H7 (cell line): ENCODE measurements at regions not wholly inside any gene's neighbourhood (a gene's known extent, or its start where the extent isn't known, plus 50 kb on each side); places are given as distances from the start of the nearest gene placed in this dataset.

ENCODE experiments used
- DNase-seq: peaks from one replicate; pipeline ENCODE4 v3.0.0; 2012
- H3K27me3 ChIP-seq: 2 replicates; pipeline ENCODE4 v1.6.0; 2011; ENCODE audit warnings: mild to moderate bottlenecking, low read length; ENCODE audit not compliant: control insufficient read depth, insufficient read depth
- H3K36me3 ChIP-seq: replicated peaks from 2 replicates; pipeline ENCODE4 v1.5.1; 2011; ENCODE audit warnings: low read length; ENCODE audit not compliant: control insufficient read depth, insufficient read depth
- H3K4me3 ChIP-seq: 2 replicates; pipeline ENCODE4 v1.5.1; 2011; ENCODE audit warnings: low read depth, mild to moderate bottlenecking, control low read depth, low read length, moderate library complexity; ENCODE audit not compliant: insufficient read depth

DNA sequence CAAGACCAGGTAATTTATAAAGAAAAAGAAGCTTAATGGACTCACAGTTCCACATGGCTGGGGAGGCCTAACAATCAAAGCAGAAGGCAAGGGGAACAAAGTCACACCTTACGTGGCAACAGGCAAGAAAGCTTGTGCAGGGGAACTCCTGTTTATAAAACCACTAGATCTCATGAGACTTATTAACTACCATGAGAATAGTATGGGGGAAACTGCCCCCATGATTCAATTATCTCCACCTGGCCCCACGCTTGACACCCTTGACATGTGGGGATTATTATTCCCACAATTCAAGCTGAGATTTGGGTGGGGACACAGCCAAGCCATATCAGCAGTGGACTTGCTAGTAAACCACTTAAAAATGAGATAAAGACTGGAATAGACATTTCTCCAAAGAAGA is 451.7 kb downstream of the DNAJB9 start:
- H3K4me3 ChIP-seq, result no peak overlapping the region

DNA sequence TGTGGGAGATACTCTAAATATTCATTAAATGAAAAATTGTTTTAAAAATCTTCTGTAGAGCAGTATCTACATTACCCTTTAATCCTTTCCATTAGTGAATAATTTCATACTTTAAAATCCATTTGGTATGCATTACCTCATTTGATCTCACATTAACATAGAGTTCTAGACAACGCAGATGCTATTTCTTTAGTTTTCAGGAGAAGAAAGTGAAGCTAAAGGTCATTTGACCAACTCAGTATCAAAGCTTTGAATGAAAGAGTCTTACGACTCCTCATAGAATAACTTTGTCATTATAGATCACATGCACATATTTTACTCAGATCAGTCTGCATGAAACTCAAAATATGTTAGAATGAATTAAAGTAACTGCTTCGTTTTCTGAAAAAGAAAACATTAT is 460.2 kb downstream of the DNAJB9 start:
- Histone ChIP-seq H3K4me3 (no peak overlapping the region), H3K36me3 (no peaks in the 10 kb centered on the region), H3K27me3 (no peaks in the 10 kb centered on the region)
- no peak for DNase-seq

More for the DNA sequence above, 451.7 kb downstream of the DNAJB9 start:
- DNase-seq, result no peak
- Histone ChIP-seq H3K27me3 (no peaks in the 10 kb centered on the region), H3K36me3 (no peaks in the 10 kb centered on the region)

DNA sequence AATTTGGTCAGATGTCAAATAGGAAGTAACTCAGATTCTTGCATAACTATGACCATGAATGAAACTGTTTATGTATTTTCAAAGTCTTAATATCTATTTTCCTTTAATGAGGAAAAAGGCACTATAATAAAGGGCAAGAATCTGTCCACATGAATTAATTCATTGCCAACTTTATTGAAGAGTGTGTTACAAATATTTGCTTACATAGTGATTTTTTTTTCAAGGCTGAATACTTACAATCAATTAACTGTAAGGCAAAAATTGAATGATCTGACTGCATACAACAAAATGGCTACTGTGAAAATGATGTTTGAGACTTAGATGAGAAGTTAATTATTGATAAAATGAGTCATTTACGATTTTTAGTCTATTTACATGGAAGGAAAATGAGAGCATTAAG is 475.0 kb downstream of the DNAJB9 start:
- no peak for DNase-seq

DNA sequence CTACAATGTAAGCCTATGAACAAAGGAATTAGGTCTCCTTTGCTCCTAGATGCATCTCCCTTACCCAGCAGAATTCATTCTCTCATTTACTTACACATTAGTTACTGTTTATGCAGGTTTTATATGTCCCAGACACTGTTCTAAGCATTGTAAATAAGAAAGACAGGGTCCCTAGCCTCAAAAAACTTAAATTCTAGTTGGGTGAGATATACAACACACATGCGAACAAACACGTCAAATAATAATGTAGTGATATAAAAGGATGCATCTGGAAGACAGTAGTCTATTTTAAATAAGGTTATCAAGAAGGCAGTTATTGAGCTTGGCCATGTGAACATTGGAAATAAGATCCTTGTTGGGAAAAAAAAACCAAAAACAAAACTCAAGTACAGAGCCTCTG is 479.7 kb downstream of the DNAJB9 start:
- H3K27me3 ChIP-seq, result no peaks in the 10 kb centered on the region
- H3K36me3 ChIP-seq, result no peaks in the 10 kb centered on the region
- no peak for DNase-seq
- no peak overlapping the region for H3K4me3 ChIP-seq

More for the DNA sequence above, 475.0 kb downstream of the DNAJB9 start:
- H3K4me3 ChIP-seq, result no peak overlapping the region
- H3K27me3 ChIP-seq, result no peaks in the 10 kb centered on the region
- no peaks in the 10 kb centered on the region for H3K36me3 ChIP-seq

DNA sequence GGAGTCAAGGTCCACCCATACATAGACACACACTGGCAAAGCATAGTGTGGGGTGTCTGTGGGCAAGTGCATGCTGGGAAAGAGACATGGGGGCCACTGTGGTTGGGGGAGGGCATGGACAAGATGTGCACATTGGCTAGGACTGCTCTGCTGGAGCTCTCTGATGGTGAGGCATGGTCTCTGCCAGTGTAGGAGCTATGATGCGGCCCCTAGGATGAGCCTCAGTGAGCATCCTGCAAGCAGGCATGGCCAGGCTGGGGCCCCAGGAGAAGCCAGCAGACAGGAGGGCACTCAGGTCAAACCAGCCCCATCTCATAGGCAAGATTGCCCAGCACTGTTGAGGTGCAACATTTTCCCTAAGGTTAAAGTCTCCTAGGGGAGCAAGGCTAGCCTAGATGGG is 489.4 kb downstream of the DNAJB9 start:
- no peak for DNase-seq
- no peak overlapping the region for H3K4me3 ChIP-seq
- no peaks in the 10 kb centered on the region for H3K36me3 ChIP-seq
- H3K27me3 ChIP-seq, result no peaks in the 10 kb centered on the region

DNA sequence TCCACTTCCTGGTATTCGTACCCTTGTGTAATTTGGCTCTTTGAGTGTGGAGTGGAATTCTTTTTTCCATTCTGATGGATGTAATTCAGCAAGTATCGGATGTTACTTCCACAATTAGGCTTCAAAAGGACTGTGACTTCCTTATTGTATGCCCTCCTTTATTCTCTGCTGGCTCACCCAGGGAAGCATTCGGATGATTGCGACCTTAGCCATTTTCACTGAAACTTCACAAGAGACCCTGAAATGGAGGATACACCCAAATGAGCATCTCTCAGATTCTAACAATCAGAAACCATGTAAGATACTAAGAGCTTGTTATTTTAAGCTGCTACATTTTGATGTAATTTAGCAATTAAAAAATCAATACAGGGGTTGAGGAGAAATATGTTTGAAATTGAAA is 493.1 kb downstream of the DNAJB9 start:
- no peaks in the 10 kb centered on the region for H3K27me3 ChIP-seq
- H3K4me3 ChIP-seq, result no peak overlapping the region
- no peaks in the 10 kb centered on the region for H3K36me3 ChIP-seq
- DNase-seq, result no peak

DNA sequence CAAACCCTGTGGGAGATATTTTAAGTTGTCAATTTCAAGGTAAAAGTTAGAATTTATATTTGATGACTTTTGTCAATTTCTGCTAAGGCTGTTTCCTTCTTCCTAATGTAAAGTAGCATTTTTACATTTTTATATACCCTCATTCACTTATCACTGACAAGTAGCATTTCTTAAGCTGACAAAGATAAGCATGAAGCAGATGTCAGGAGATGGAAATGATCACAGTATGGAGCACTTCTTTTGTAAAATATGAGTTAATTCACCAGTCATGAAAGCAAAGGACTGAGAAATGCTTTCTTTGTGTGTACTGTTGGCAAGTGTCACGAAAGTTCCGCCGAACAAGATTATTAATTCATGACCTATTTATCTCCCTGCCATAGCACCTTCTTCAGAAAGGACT is 503.9 kb downstream of the DNAJB9 start:
- Histone ChIP-seq H3K27me3 (no peaks in the 10 kb centered on the region), H3K4me3 (no peak overlapping the region), H3K36me3 (no peaks in the 10 kb centered on the region)
- DNase-seq, result no peak

DNA sequence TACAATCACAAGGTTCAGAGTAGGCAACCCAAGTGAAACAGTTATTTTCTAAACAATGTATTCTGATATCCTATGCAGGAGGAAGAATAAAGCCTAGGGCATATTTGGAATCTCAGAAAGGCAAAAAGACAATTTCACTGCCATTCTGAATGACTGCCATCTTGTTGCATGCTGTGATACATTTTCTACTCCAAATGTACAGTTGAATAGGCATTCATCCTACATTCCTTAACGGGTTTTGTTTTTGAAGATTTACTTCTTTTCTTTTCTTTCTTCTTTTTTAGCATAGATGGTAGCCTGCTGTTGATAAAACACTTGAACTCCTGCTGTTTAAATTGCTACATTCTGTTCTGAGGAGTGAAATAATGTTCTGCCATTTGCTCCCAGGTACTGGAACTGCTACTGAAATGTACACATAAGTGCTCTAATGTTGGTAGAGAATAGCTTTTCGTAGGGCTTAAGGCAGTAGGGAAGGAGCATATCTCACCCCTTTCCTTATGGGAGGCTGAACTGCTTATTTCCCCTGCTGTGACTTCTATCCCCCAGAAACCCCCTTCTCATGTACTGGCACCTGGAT is 506.8 kb downstream of the DNAJB9 start:
- H3K27me3 ChIP-seq, result no peaks in the 10 kb centered on the region
- H3K4me3 ChIP-seq, result no peak overlapping the region
- DNase-seq, result no peak
- H3K36me3 ChIP-seq, result no peaks in the 10 kb centered on the region

DNA sequence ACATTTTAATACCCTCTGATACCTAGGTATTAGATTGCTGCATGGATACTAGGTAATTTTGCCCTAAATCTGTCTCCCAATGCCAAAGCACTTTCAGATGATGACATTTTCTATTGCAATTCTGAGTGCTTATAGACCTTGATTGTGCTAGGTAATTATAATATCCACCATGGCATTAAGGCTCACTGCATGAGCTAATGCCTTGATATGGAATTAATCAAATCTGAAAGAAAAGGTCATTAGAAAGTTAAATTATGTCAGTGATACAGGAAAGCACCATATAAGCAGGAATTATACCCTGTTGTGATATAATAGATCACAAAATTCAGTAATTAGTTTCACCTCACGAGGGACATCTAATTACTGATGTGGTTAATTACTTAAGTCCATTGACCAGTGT is 521.4 kb downstream of the DNAJB9 start:
- DNase-seq, result no peak
- Histone ChIP-seq H3K27me3 (no peaks in the 10 kb centered on the region), H3K4me3 (no peak overlapping the region), H3K36me3 (no peaks in the 10 kb centered on the region)

DNA sequence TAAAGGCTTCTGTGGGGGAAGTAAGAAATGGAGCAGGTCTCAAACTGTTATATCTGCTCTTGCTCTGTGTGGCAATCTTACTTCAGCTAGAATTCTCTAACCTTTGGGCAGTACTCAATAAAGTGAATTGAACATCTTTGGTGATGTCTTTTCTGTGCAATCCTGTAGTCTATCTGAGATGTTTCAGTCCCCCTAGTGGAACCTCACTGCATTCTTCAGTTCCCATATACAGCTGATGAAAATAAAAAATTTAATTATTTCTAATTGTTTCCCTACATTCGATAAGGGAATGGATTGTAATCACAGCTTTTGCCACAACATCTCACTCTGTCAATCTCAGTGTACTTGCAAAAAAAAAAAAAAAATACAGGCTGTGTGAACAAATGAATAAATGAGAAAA is 522.6 kb downstream of the DNAJB9 start:
- Histone ChIP-seq H3K27me3 (no peaks in the 10 kb centered on the region), H3K4me3 (no peak overlapping the region), H3K36me3 (no peaks in the 10 kb centered on the region)
- DNase-seq, result no peak

DNA sequence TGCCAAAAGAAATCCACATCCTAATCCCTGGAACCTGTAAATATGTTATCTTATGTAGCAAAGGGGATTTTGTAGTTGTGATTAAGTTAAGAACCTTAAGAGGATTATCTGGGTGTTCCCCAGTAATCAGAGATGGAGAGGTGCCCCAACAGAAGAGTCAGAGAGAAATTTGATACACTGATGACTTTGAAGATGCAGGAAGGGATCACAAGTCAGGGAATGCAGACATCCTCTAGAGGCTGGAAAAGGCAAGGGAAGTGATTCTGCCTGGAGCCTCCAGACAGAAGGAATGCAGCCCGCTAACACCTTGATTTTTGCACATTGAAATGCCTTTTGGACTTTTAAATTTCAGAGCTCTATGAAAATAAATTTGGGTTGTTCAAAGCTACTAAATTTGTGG is 531.7 kb downstream of the DNAJB9 start:
- Histone ChIP-seq H3K4me3 (no peak overlapping the region), H3K36me3 (no peaks in the 10 kb centered on the region), H3K27me3 (no peaks in the 10 kb centered on the region)
- no peak for DNase-seq

DNA sequence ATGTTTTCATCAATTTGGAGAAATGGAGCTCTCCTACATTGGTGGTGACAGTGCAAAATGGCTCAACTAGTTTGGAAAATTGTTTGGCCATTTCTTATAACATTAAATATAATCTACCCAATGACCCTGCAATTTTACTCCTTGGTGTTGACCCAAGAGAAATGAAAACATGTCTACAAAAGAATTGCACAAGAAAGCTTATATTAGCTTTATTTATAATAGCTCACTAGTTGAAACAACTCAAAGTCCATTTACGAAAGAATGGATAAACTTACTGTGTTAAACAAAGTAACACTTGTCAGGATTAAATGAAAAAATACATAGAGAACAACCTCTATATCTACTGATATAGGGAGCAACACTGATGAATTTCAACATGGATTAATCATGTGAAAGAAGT is 539.9 kb downstream of the DNAJB9 start:
- H3K36me3 ChIP-seq, result no peaks in the 10 kb centered on the region
- H3K27me3 ChIP-seq, result no peaks in the 10 kb centered on the region
- no peak overlapping the region for H3K4me3 ChIP-seq
- no peak for DNase-seq

DNA sequence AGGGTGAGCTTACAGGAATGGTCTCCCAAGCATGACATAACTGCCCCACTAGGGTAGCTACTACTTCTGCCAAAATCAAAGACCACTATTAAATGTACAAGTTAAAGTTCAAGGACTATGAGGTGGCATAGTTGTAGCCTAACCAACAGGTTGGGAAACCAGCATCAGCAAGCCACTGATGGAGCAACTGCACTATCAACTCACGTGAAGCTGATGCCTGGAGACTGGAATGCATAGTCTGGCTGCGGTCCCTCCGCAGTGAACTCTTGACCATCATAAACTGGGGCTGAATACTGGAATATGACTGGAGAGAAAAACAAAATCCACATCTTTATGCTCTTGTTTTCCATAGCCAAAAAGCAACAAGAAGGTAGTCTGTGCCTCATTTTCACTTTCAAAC is 541.4 kb downstream of the DNAJB9 start:
- Histone ChIP-seq H3K27me3 (no peaks in the 10 kb centered on the region), H3K36me3 (no peaks in the 10 kb centered on the region), H3K4me3 (no peak overlapping the region)
- DNase-seq, result no peak

DNA sequence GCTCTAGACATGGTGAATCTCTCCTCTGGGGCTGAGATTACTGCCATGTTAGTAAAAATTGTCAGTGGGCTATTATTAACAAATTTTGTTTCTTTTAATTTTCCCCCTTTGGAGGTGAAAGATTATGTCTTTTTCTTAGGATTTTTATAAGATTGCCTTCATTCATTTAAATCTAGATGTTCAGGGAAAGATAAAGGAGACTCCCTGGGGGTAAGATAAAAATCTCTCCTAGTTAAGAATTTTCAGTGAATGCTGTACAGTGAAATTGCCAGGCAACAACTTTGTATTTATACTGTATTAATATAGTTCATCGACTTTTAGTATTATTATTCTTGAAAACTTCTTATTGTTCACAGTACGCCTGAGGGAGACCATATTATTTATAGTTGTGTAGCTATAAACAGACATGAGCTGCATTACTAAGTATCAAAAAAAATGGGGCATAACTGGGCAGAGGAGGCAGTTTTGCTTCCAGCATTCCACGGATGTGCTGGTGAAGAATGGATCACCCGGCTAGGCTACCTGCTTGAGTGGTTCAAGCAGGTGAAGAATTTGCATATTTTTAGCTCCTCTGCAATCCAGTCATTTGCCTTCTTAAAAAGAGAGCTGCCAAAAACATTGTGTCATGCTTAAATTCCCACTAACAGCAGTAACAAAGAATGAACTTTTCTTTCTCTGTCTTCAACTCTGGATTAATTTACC is 552.1 kb downstream of the DNAJB9 start:
- Histone ChIP-seq H3K27me3 (no peaks in the 10 kb centered on the region), H3K4me3 (no peak overlapping the region), H3K36me3 (no peaks in the 10 kb centered on the region)
- no peak for DNase-seq

DNA sequence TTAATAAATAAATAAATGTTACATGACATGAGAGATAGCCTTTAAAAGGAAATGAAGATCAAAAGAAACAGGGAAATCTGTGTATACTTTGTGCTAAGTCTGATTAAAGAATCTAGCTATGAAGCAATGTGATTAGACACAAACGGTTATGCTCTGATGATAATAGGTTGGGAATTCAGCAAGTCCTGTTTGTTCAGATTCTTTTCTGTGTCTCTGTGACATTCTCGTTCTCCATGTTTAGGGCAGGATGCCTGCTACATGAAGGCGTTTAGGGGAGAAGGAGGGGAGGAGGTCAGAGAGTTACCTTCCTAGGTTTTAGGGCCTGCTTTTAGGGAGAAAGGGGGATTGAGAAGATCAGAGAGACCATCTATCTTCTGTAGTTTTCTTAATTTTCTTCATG is 555.3 kb downstream of the DNAJB9 start:
- DNase-seq, result no peak
- no peaks in the 10 kb centered on the region for H3K27me3 ChIP-seq
- no peak overlapping the region for H3K4me3 ChIP-seq
- no peaks in the 10 kb centered on the region for H3K36me3 ChIP-seq
